ENCODE measurements at regions not wholly inside any gene's neighbourhood (a gene's known extent, or its start where the extent isn't known, plus 50 kb on each side); places are given as distances from the start of the nearest gene placed in this dataset.
"Not testable (repeated sequence)": the region's sequence is repeated elsewhere in the genome, so short reads cannot be mapped to it uniquely, and the experiment has no call there.

GRCh38 chr1:81738875-81739274 is 61.9 kb upstream of the ADGRL2 start:
- no peak for DNase-seq

- DNase-seq: no peak
These were observed 67.3 kb upstream of the ADGRL2 start for GRCh38 chr1:81733480-81733879.

GRCh38 chr1:81731989-81732388 is 68.7 kb upstream of the ADGRL2 start:
- DNase-seq: no peak

GRCh38 chr1:81730881-81731280 is 69.9 kb upstream of the ADGRL2 start:
- DNase-seq: no peak

GRCh38 chr1:81730299-81730698 is 70.4 kb upstream of the ADGRL2 start:
- DNase-seq: not testable (repeated sequence)

GRCh38 chr1:81729818-81730217 is 70.9 kb upstream of the ADGRL2 start:
- DNase-seq: no peak

GRCh38 chr1:81729239-81729638 is 71.5 kb upstream of the ADGRL2 start:
- DNase-seq: no peak

GRCh38 chr1:81725823-81726222 is 74.9 kb upstream of the ADGRL2 start:
- DNase-seq: no peak

- not testable (repeated sequence) for DNase-seq
These were observed 78.0 kb upstream of the ADGRL2 start for GRCh38 chr1:81722631-81723328.

GRCh38 chr1:81720256-81720655 is 80.5 kb upstream of the ADGRL2 start:
- DNase-seq: not testable (repeated sequence)

- DNase-seq: no peak
These were observed 83.5 kb upstream of the ADGRL2 start for GRCh38 chr1:81717230-81717629.

- DNase-seq: no peak
These were observed 85.3 kb upstream of the ADGRL2 start for GRCh38 chr1:81715391-81715790.

- DNase-seq: no peak
These were observed 86.1 kb upstream of the ADGRL2 start for GRCh38 chr1:81714636-81715035.

- no peak for DNase-seq
These were observed 88.3 kb upstream of the ADGRL2 start for GRCh38 chr1:81712425-81712824.

- no peak for DNase-seq
These were observed 89.9 kb upstream of the ADGRL2 start for GRCh38 chr1:81710857-81711256.

GRCh38 chr1:81708250-81708649 is 92.5 kb upstream of the ADGRL2 start:
- no peak for DNase-seq

GRCh38 chr1:81706650-81707435 is 93.9 kb upstream of the ADGRL2 start:
- DNase-seq: no peak

- no peak for DNase-seq
These were observed 96.8 kb upstream of the ADGRL2 start for GRCh38 chr1:81703756-81704463.

GRCh38 chr1:81703391-81703755 is 97.4 kb upstream of the ADGRL2 start:
- no peak for DNase-seq

- DNase-seq: no peak
These were observed 97.8 kb upstream of the ADGRL2 start for GRCh38 chr1:81702903-81703302.

- DNase-seq: no peak
These were observed 98.5 kb upstream of the ADGRL2 start for GRCh38 chr1:81702079-81702715.

- no peak for DNase-seq
These were observed 99.8 kb upstream of the ADGRL2 start for GRCh38 chr1:81700728-81701470.

GRCh38 chr1:81699234-81699633 is 101.5 kb upstream of the ADGRL2 start:
- no peak for DNase-seq
